Stimulated activated CD4-positive, alpha-beta T cell treated with anti-CD3 and anti-CD28 coated beads, Interleukin-15, amount 100 ng/mL, for 48 hours (primary cell): ENCODE measurements at regions not wholly inside any gene's neighbourhood (a gene's known extent, or its start where the extent isn't known, plus 50 kb on each side); places are given as distances from the start of the nearest gene placed in this dataset.

Experiments used
- DNase-seq, 2 donors: peaks; one replicate each; pipeline ENCODE4 v3.0.0-alpha.2; 2020; ENCODE audit warnings: low read depth in 2 of 2

GRCh38 chr22:27120036-27120435 is 462.6 kb downstream of the MIAT start:
- no peak for DNase-seq

GRCh38 chr22:27122574-27122973 is 465.2 kb downstream of the MIAT start:
- no peak for DNase-seq

GRCh38 chr22:27123880-27124279 is 466.5 kb downstream of the MIAT start:
- DNase-seq: no peak

- no peak for DNase-seq
Measured at GRCh38 chr22:27124351-27124966, 467.1 kb downstream of the MIAT start.

GRCh38 chr22:27125539-27125938 is 468.2 kb downstream of the MIAT start:
- DNase-seq: no peak

GRCh38 chr22:27127911-27128310 is 470.5 kb downstream of the MIAT start:
- no peak for DNase-seq

- no peak for DNase-seq
Measured at GRCh38 chr22:27128461-27129085, 471.2 kb downstream of the MIAT start.

- DNase-seq: no peak
Measured at GRCh38 chr22:27129266-27129665, 471.9 kb downstream of the MIAT start.

GRCh38 chr22:27130906-27131305 is 473.5 kb downstream of the MIAT start:
- DNase-seq: no peak

GRCh38 chr22:27131346-27131745 is 474.0 kb downstream of the MIAT start:
- DNase-seq: no peak

- DNase-seq: no peak
Measured at GRCh38 chr22:27132400-27132799, 475.0 kb downstream of the MIAT start.

- DNase-seq: no peak
Measured at GRCh38 chr22:27133019-27133431, 475.6 kb downstream of the MIAT start.

- DNase-seq: no peak
Measured at GRCh38 chr22:27133681-27134314, 476.4 kb downstream of the MIAT start.

GRCh38 chr22:27134315-27134701 is 476.9 kb downstream of the MIAT start:
- peak; percentile 3 to 5 for DNase-seq

- DNase-seq: no peak
Measured at GRCh38 chr22:27135031-27135981, 477.9 kb downstream of the MIAT start.

- DNase-seq: no peak
Measured at GRCh38 chr22:27136596-27136995, 479.2 kb downstream of the MIAT start.

GRCh38 chr22:27137871-27138337 is 480.5 kb downstream of the MIAT start:
- no peak for DNase-seq

GRCh38 chr22:27138471-27138870 is 481.1 kb downstream of the MIAT start:
- DNase-seq: no peak

GRCh38 chr22:27139935-27140511 is 482.6 kb downstream of the MIAT start:
- no peak for DNase-seq

- DNase-seq: no peak
Measured at GRCh38 chr22:27142286-27142685, 484.9 kb downstream of the MIAT start.

- DNase-seq: no peak
Measured at GRCh38 chr22:27144321-27144720, 486.9 kb downstream of the MIAT start.
